Limb (tissue), 2 donors: ENCODE measurements at regions not wholly inside any gene's neighbourhood (a gene's known extent, or its start where the extent isn't known, plus 50 kb on each side); places are given as distances from the start of the nearest gene placed in this dataset.
"Not testable (repeated sequence)": the region's sequence is repeated elsewhere in the genome, so short reads cannot be mapped to it uniquely, and the experiment has no call there.

Experiments used
- DNase-seq, 2 donors: peaks; one replicate each; pipeline ENCODE4 v3.0.0-alpha.2; 2016; ENCODE audit errors: extremely low spot score in 2 of 2

- no peak for DNase-seq
These were observed 503.2 kb downstream of the PIK3C3 start for GRCh38 chr18:42458226-42458625.

- DNase-seq: no peak
These were observed 504.8 kb downstream of the PIK3C3 start for GRCh38 chr18:42459873-42460272.

- no peak for DNase-seq
These were observed 516.9 kb downstream of the PIK3C3 start for GRCh38 chr18:42471885-42472284.

DNA sequence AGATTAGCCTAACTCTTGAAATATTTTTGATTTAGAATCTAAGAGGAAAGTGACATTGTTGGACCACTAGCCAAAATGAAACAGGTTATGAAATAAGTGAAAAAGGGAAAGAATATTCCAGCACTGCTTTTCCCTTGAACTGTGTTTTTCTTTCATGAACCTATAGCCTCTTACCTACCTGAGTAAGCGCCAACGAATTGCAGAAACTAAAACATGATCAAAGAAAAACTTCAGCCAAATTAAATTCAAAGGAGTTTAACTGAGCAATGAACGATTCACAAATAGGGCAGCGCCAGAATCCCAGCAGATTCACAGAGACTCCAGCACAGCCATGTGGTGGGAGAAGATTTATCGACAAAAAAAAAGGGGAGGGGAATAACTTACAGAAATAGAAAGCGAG lies 518.6 kb downstream of the PIK3C3 start:
- DNase-seq: no peak

DNA sequence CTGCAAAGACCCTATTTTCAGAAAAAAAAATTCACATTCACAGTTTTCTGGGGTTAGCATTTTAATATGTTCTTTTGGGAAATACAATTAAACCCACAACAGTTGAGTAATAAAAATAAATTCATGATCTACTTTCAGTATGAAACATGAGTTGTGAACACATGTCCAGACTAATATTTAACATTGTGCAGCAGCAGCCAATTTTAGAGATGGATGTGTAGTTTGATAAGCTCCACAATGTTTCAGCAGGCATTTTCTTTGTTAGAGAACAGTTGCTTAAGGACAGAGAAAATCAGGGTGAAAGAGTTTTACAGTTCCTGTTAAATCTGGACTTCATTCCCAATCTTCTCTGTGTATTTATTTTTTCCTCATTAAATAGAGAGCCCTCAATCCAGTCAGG lies 519.5 kb downstream of the PIK3C3 start:
- DNase-seq: no peak

GRCh38 chr18:42475157-42475556 lies 520.1 kb downstream of the PIK3C3 start:
- DNase-seq: no peak

DNA sequence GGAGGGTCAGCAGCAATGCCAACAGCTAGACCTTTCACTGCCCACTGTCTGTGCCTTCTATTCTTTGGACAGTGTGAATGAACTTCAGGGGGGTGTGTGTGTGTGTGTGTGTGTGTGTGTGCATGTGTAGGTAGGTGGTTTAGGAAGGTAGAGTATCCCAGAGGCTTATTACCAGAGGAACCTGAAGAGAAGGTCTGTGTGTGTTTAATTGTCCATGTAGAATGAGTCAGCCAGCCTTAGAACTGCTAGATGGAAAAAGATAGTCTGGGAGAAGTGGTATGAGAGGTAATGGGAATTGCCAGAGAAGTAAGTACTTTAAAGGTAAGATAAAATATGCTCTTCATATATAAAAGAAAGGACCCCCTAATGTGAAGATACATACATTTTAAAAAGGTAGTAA lies 522.2 kb downstream of the PIK3C3 start:
- no peak for DNase-seq

GRCh38 chr18:42480441-42480840 lies 525.4 kb downstream of the PIK3C3 start:
- DNase-seq: no peak

- no peak for DNase-seq
These were observed 529.6 kb downstream of the PIK3C3 start for GRCh38 chr18:42484648-42485047.

- DNase-seq: no peak
These were observed 531.2 kb downstream of the PIK3C3 start for GRCh38 chr18:42486271-42486670.

DNA sequence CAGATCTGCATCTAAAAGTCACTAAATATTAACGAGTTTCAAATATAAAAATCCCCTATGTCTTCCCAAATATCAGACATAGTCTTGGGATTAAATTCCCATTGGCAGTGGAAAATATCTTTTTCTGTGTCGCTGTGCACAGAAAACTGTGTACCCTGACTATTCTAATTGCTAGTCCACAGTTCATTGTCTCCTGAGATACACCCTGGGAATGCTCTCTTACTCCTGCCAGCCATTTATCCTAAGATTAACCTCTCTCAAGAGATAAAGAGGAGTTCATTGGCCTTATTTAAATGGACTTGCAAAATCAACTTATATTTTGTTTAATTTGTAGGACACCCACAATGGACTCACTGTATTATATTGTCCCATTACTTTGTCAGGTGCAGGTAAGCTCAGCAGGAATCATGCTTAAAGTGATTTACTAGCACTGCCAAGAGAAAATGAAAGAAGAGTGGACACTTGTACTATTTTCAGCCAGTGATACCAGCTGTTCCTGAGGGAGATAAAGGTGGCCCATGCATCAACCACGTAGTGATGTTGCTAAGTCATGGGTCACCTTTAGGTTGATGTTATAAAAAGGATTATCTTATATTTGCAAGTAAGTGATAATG lies 553.8 kb downstream of the PIK3C3 start:
- no peak for DNase-seq

DNA sequence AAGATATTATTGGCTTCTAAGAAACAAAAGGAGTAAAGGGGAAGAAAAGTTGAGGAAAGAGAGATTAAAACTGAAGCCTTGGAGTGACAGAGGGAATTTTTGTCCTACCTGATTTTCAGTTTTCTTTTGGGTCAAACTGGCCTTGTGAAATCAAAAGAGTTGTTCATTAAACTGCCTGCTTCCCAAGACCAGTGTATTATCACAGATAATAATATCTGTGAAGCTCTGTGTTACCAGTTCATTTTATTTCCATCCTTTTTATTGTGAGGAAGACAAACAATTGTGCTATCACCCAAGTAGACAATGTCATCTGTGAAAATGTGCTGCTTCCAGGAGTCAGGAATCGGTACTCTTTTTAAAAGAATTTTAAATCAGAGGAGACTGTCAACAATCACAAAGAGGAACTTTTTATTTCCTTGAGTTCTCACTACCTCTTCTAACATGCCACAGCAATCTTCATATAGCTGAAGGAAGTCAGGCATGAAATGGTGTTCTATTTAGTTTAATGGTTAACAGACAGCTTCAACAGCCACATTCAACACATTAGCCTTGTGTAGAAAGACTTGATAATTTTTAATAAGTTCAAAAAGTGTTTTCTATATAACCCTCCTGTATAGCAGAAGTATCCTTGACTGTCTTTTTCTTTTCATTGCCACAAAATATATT lies 554.8 kb downstream of the PIK3C3 start:
- no peak for DNase-seq

- DNase-seq: no peak
These were observed 555.5 kb downstream of the PIK3C3 start for GRCh38 chr18:42510540-42510939.

DNA sequence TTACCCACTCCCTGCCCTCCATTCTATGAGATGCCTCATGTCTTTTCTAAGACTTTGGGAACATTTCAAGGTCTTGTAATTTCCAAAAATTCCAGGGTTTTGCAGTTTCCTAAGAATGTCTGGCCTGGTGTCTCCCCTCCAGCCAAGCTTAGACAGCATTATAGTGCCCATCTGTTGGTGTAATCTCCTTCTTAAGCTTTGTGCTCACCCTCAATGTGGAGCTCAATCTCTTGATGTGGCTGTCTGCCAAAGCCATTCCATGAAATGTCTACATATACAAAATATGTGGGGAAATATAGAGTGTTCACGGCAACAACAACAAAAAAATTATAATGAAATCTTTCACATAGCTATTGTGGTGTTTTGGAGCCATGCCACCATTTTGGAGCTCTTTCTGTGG lies 558.4 kb downstream of the PIK3C3 start:
- DNase-seq: no peak

DNA sequence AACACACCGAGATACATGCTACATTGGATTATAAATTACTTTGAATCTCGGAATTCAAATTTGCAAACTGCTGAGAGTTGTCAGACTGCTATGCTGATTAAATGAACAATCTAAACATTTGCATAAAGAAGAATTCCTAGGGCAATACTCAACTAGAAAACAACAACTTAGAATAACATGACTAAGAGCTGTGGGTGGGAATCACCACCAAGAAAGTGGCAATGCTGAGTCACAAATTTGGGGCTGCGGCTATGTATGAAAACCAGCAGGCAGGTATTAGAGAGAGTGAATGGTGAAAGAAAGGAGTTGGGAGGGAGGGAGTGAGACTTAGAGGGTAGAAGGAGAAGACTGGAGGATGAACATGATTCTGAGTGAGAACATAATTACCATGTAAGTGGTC lies 559.5 kb downstream of the PIK3C3 start:
- DNase-seq: no peak

GRCh38 chr18:42517896-42518295 lies 562.9 kb downstream of the PIK3C3 start:
- DNase-seq: no peak

DNA sequence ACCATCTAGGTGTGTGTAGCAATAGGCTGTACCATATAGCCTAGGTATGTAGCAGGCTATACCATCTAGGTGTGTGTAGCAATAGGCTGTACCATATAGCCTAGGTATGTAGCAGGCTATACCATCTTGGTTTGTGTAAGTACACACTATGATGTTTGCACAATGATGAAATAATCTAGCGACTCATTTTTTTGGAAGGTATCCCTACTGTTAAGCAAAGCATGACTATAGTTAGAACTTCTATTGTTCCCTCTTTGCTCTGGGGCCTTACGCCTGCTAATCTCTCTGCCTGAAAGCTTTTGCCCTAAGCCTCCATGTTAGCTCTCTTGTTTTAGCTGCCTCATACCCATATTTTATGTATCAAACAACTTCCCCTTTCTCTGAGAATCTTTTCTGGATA lies 563.3 kb downstream of the PIK3C3 start:
- DNase-seq: not testable (repeated sequence)

DNA sequence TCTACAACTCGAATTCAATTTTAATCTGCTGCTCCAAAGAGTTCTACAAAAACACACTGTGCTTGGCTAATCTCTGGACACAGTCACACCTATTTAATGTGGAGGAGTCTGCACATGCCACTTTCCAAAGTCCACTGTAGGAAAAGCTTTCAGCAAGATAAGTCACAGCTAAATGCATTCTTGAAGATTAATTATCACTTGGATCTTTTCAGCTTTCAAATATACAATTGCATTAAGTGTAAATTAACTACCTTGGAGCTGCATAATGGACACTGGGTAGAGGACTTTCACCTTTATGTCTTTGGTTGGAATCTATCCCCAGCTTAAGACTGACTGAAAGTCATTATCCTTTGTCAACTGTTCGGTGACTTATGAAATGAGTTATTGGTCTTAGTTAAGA lies 565.1 kb downstream of the PIK3C3 start:
- DNase-seq: no peak

- no peak for DNase-seq
These were observed 570.9 kb downstream of the PIK3C3 start for GRCh38 chr18:42525905-42526304.

- DNase-seq: no peak
These were observed 572.7 kb downstream of the PIK3C3 start for GRCh38 chr18:42527766-42528165.

GRCh38 chr18:42530276-42530675 lies 575.2 kb downstream of the PIK3C3 start:
- peak in 1 of 2 donors; percentile 34 for DNase-seq

GRCh38 chr18:42532119-42532518 lies 577.1 kb downstream of the PIK3C3 start:
- no peak for DNase-seq

GRCh38 chr18:42533009-42533575 lies 578.1 kb downstream of the PIK3C3 start:
- DNase-seq: peak; percentile 17 to 31
